ENCODE measurements at regions not wholly inside any gene's neighbourhood (a gene's known extent, or its start where the extent isn't known, plus 50 kb on each side); places are given as distances from the start of the nearest gene placed in this dataset.
"Not testable (repeated sequence)": the region's sequence is repeated elsewhere in the genome, so short reads cannot be mapped to it uniquely, and the experiment has no call there.

- no peak for DNase-seq
Measured at GRCh38 chr5:18264126-18264882, 630.0 kb downstream of the TAF11L14 start.

- no peak for DNase-seq
Measured at GRCh38 chr5:18270635-18271338, 636.5 kb downstream of the TAF11L14 start.

- no peak for DNase-seq
Measured at GRCh38 chr5:18276939-18277338, 642.7 kb downstream of the TAF11L14 start.

DNA sequence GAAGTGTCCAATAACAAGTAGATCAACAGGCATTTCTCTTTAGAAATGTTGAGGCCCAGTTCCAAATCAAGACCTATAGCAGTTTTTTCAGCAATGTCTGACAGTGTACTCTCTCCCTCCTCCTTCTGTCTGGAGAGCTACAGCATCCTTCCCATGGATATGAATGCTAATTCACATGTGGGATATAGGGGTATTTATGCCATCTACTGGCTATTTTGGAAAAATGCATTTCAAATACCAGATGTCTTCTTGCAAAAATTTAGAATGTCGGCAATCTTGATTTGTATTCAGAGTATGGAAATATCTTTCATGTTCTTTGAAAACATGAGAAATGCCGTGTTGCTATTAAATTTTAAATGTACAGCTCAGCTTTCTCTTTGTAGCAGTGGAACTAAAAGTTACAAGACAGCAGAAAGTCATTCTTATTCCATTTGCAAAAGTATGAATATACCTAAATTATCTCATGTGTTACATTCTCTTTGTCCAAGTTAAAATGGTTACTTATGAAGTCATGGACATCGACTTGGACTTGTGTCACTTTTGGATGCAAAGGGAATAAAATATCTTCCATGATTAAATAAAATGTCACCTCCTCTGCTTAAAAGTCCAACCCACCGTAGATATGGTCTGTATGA is 647.8 kb downstream of the TAF11L14 start:
- DNase-seq = no peak

DNA sequence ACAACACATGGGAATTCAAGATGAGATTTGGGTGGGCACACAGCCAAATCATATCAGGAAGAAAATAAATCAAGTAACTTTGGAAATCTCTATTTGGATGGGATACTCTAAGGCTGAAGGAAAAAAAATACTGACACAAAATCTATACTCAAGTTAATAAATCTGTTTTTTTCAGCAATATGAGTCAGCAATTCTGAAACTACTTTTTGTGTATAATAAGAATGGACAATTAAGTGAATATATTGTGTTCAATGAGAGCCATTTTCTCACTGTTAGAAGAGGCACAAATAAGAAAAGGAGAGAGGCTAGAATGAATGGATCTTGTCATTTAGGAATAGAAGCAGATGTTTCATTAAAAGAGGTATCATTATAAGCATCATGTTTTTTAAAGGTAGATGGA is 651.0 kb downstream of the TAF11L14 start:
- DNase-seq = no peak

- no peak for DNase-seq
Measured at GRCh38 chr5:18292146-18292545, 657.9 kb downstream of the TAF11L14 start.

GRCh38 chr5:18295696-18296095 is 661.4 kb downstream of the TAF11L14 start:
- DNase-seq = not testable (repeated sequence)

DNA sequence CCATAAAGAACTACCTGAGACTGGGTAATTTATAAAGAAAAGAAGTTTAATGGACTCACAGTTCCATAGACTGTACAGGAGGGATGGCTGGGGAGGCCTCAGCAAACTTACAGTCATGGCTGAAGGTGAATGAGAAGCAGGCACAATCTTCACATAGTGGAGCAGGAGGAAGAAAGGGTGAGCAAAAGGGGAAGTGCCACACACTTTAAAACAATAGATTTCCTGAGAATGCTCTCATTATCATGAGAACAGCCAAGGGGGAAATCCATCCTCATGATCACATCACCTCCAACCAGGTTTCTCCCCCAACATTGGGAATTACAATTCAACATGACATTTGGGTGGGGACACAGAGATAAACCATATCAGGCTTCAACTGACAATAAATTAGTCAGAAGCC is 664.9 kb downstream of the TAF11L14 start:
- no peak for DNase-seq

GRCh38 chr5:18305288-18305924 is 671.1 kb downstream of the TAF11L14 start:
- DNase-seq = no peak

- DNase-seq = no peak
Measured at GRCh38 chr5:18311266-18311665, 677.0 kb downstream of the TAF11L14 start.

DNA sequence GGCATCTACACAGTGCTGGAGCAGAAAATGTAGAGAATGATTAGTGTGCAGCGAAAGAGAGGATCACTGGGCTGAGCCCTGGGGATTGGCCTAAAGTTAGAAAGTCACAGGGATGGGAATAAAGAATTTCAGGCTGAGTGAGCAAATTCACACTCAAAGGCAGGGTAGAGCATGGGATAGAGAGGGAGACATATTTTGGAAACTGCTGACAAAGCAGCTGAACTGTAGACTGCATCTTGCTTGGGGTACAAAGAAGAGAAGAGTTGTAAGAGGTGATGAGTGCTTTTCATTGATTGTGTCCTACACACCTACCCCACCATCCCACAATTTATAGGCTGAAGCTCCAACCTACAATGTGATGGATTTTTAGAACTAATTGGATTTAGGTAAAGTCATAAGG is 677.8 kb downstream of the TAF11L14 start:
- no peak for DNase-seq

DNA sequence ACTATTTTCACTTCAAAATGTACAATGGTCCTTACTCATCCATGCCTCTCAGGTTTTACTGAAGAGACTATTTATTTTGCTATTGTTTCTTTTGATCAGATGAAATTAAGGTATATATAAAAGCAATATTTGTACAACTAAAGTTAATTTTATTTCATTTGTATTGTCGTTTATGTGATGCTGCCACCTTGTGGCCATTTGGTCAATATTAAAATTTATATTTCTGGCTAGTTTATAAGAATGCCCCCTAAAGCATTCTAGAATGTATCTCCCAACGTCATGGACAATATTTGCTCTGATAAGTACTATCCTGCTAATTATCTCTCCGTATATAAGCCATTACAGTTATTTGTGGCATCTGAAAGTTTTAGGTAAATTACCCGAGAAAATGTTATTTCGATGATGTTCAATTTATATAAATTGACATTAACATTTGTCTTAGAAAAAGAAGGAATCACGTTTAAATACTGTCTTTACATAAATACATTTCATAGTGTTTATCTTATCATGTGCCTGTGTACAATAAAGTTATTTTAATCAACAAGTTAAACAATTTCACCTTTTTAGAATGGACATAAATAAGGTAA is 680.0 kb downstream of the TAF11L14 start:
- DNase-seq = no peak

GRCh38 chr5:18321262-18321942 is 687.1 kb downstream of the TAF11L14 start:
- DNase-seq = no peak

GRCh38 chr5:18323891-18324290 is 689.6 kb downstream of the TAF11L14 start:
- DNase-seq = no peak

- no peak for DNase-seq
Measured at GRCh38 chr5:18325431-18325830, 691.2 kb downstream of the TAF11L14 start.

DNA sequence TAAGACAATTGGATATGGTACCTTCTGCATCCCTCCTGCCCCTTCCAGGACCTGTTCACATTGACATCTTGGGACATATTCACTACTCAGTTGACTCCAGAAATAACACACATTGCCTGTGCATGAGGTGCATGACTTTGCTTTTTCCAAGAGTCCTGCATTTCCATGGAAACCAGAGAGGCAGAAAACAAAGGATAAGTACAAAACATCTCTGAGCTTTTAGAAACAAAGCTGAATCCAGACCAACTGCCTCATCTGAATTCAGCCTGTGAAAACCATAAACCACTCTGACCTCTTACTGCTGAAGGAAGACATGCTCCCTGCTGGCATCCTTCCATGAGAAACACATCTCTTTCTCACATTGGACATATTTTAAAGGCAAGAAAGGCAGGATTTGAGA is 695.1 kb downstream of the TAF11L14 start:
- no peak for DNase-seq

DNA sequence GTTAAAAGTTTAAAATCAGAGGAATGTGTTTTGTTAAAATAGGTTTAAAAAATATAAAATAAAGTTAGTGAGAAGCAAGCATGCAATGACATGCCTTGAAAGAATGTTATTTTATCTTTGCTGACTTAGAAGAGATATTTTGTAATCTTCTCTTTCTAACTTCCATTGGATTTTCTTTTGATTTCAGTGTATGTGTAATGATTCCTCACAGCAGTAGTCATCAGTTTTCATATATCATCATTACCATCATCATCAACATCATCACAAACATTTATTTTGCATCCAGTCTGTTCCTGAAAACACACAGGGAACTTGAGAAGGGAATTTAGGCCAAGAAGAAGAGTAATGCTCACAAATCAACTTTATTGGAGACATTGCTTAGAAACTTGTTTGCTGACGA is 699.6 kb downstream of the TAF11L14 start:
- DNase-seq = no peak

DNA sequence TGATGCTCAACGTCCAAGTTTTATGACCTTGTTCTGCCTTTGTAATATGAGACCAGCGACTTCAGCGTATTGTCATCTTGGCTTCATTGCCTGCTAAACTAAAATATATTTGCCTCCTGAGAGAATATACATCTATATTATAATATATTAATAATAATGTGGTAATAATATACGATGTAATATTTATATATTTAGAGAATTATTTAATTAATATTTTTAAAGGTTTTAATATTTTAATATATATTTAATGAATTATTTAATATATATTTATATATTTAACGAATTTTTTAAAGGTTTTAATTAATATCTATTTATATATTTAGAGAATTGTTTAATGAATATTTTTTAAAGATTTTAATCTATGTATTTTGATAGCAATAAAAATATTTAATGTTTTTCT is 700.7 kb downstream of the TAF11L14 start:
- no peak for DNase-seq

- DNase-seq = no peak
Measured at GRCh38 chr5:18354828-18355227, 720.6 kb downstream of the TAF11L14 start.

GRCh38 chr5:18357486-18357885 is 723.2 kb downstream of the TAF11L14 start:
- DNase-seq = no peak

GRCh38 chr5:18366234-18366633 is 732.0 kb downstream of the TAF11L14 start:
- DNase-seq = no peak

DNA sequence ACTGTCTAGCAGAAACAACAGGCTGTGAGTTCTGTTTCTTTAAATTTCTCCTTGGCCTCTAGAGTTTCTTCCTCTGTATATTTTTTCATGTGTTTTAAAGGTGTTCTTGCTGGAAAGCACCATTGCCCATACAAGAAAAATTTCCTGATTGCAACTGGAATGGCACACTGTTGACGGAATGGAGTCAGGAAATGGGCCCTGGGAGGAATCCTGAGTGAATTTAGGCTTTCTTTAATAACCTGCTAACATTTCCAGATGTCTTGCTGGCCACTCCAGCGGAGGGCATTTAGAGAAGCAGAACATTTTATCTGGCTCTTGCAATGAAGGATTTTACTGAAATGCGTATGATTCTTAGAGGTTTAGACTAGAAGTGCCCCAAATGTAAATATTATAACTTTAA is 736.3 kb downstream of the TAF11L14 start:
- no peak for DNase-seq

DNA sequence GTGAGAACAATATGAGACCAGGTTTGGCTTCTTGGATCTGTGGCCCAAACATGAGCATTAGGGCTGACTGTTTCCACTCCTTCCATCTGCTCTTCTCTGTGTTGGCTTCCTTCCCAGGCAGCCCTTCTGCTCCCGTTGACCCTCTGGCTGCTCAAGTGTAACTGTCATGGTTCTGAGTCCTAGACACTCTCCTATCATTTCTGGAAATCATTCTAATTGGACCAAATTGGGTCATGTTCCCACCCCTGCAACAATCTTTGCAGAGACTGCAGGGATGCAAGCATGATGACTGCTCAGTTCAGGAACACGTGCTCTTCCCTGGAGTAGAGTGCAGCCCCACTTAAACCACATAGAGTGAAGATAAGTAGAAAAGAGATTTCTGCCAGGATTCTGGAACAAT is 741.4 kb downstream of the TAF11L14 start:
- no peak for DNase-seq

Measured in effector CD8-positive, alpha-beta T cell (primary cell).